DOHH2 (cell line): ENCODE measurements at regions not wholly inside any gene's neighbourhood (a gene's known extent, or its start where the extent isn't known, plus 50 kb on each side); places are given as distances from the start of the nearest gene placed in this dataset.

Source experiments
- H3F3A ChIP-seq: fragments of 200-600 bp; sonication (generic), shearing (Covaris generic); 2 replicates; pipeline ENCODE4 v1.6.0; 2016; ENCODE audit warnings: antibody characterized with exemption, mild to moderate bottlenecking; ENCODE audit not compliant: control insufficient read depth, insufficient read depth
- H3K27ac ChIP-seq: fragments of 200-600 bp; sonication (generic); 2 replicates; pipeline ENCODE4 v1.5.1; 2014; ENCODE audit warnings: low read depth, mild to moderate bottlenecking, low read length, moderate library complexity
- H3K27me3 ChIP-seq: fragments of 200-600 bp; sonication (generic); 2 replicates; pipeline ENCODE4 v1.6.1; 2014; ENCODE audit warnings: mild to moderate bottlenecking, low read length, mixed read lengths; ENCODE audit not compliant: control insufficient read depth
- H3K36me3 ChIP-seq: fragments of 200-600 bp; sonication (generic); 2 replicates; pipeline ENCODE4 v1.6.1; 2014; ENCODE audit warnings: mild to moderate bottlenecking, low read length, moderate library complexity, mixed read lengths; ENCODE audit not compliant: control insufficient read depth
- H3K4me1 ChIP-seq: fragments of 200-600 bp; sonication (generic); 2 replicates; pipeline ENCODE4 v1.6.1; 2014; ENCODE audit warnings: mild to moderate bottlenecking, low read length, mixed read lengths; ENCODE audit not compliant: control insufficient read depth
- H3K4me2 ChIP-seq: fragments of 200-600 bp; sonication (generic); 2 replicates; pipeline ENCODE4 v1.6.0; 2014; ENCODE audit warnings: mild to moderate bottlenecking, low read length, moderate library complexity
- H3K4me3 ChIP-seq: fragments of 200-600 bp; sonication (generic); 2 replicates; pipeline ENCODE4 v1.5.1; 2014; ENCODE audit warnings: mild to moderate bottlenecking, low read length, mixed read lengths
- H3K79me2 ChIP-seq: fragments of 200-600 bp; sonication (generic); 2 replicates; pipeline ENCODE4 v1.6.1; 2014; ENCODE audit warnings: mild to moderate bottlenecking, low read length, mixed read lengths; ENCODE audit not compliant: control insufficient read depth
- H3K9me2 ChIP-seq: fragments of 200-600 bp; sonication (generic); replicated peaks from 2 replicates; pipeline ENCODE4 v1.6.1; 2014; ENCODE audit warnings: mild to moderate bottlenecking, low read length, mixed read lengths; ENCODE audit not compliant: control insufficient read depth
- H3K9me3 ChIP-seq: fragments of 200-600 bp; sonication (generic); 2 replicates; pipeline ENCODE4 v1.6.1; 2014; ENCODE audit warnings: antibody characterized with exemption, low read length, mixed read lengths; ENCODE audit not compliant: control insufficient read depth, insufficient read depth
- H4K20me1 ChIP-seq: fragments of 200-600 bp; sonication (generic); 2 replicates; pipeline ENCODE4 v1.6.0; 2014; ENCODE audit warnings: low read depth, mild to moderate bottlenecking, antibody characterized with exemption, low read length, moderate library complexity; ENCODE audit not compliant: control insufficient read depth, insufficient read depth
- CTCF ChIP-seq: fragments of 200-600 bp; sonication (generic); IDR thresholded peaks from one replicate; pipeline ENCODE4 v1.5.1; 2014; ENCODE audit warnings: antibody characterized with exemption, mild to moderate bottlenecking, low read depth, low read length; ENCODE audit not compliant: poor library complexity, severe bottlenecking
- EZH2phosphoT487 ChIP-seq: fragments of 200-600 bp; sonication (generic); IDR thresholded peaks from 2 replicates; pipeline ENCODE4 v1.6.1; 2017; ENCODE audit warnings: borderline replicate concordance, mild to moderate bottlenecking, antibody characterized with exemption, low read length, moderate library complexity, mixed read lengths

- no peaks in the 10 kb centered on the region for H3K9me2 ChIP-seq
- no peaks in the 10 kb centered on the region for H3K79me2 ChIP-seq
- H3K4me2 ChIP-seq: no peak overlapping the region
- H3K27ac ChIP-seq: no peak overlapping the region
- no peaks in the 10 kb centered on the region for H4K20me1 ChIP-seq
- H3K9me3 ChIP-seq: no peaks in the 10 kb centered on the region
- no peak overlapping the region for H3K4me3 ChIP-seq
- no peaks in the 10 kb centered on the region for H3K4me1 ChIP-seq
- H3K36me3 ChIP-seq: no peaks in the 10 kb centered on the region
- no peaks in the 10 kb centered on the region for H3K27me3 ChIP-seq
- H3F3A ChIP-seq: no peaks in the 10 kb centered on the region
- TF ChIP-seq EZH2phosphoT487 (no peak), CTCF (no peak)
These were observed 200.6 kb upstream of the TBX3 start for GRCh38 chr12:114884575-114884974.

- TF ChIP-seq CTCF (no peak), EZH2phosphoT487 (no peak)
- no peaks in the 10 kb centered on the region for H3K4me1 ChIP-seq
- H3K36me3 ChIP-seq: no peaks in the 10 kb centered on the region
- H3K27ac ChIP-seq: no peak overlapping the region
- no peaks in the 10 kb centered on the region for H4K20me1 ChIP-seq
- no peaks in the 10 kb centered on the region for H3F3A ChIP-seq
- H3K9me2 ChIP-seq: no peaks in the 10 kb centered on the region
- no peaks in the 10 kb centered on the region for H3K79me2 ChIP-seq
- no peaks in the 10 kb centered on the region for H3K9me3 ChIP-seq
- no peak overlapping the region for H3K4me3 ChIP-seq
- no peaks in the 10 kb centered on the region for H3K27me3 ChIP-seq
- no peak overlapping the region for H3K4me2 ChIP-seq
These were observed 198.1 kb upstream of the TBX3 start for GRCh38 chr12:114882083-114882482.

- no peaks in the 10 kb centered on the region for H3K9me3 ChIP-seq
- no peak overlapping the region for H3K4me2 ChIP-seq
- H3K36me3 ChIP-seq: no peaks in the 10 kb centered on the region
- no peaks in the 10 kb centered on the region for H3F3A ChIP-seq
- H3K27me3 ChIP-seq: no peaks in the 10 kb centered on the region
- H3K27ac ChIP-seq: no peak overlapping the region
- no peak overlapping the region for H3K4me3 ChIP-seq
- H3K4me1 ChIP-seq: no peaks in the 10 kb centered on the region
- H3K79me2 ChIP-seq: no peaks in the 10 kb centered on the region
- no peak for TF ChIP-seq EZH2phosphoT487
- no peak for TF ChIP-seq CTCF
- no peaks in the 10 kb centered on the region for H3K9me2 ChIP-seq
- H4K20me1 ChIP-seq: no peaks in the 10 kb centered on the region
These were observed 195.4 kb upstream of the TBX3 start for GRCh38 chr12:114879354-114879753.

- Histone ChIP-seq H3K4me3 (no peak overlapping the region), H3K79me2 (no peaks in the 10 kb centered on the region), H3K27ac (no peak overlapping the region), H3K27me3 (no peaks in the 10 kb centered on the region), H3K36me3 (no peaks in the 10 kb centered on the region), H3K9me2 (no peaks in the 10 kb centered on the region), H3F3A (no peaks in the 10 kb centered on the region), H4K20me1 (no peaks in the 10 kb centered on the region), H3K4me2 (no peak overlapping the region), H3K9me3 (no peaks in the 10 kb centered on the region), H3K4me1 (no peaks in the 10 kb centered on the region)
- TF ChIP-seq EZH2phosphoT487 (no peak), CTCF (no peak)
These were observed 194.8 kb upstream of the TBX3 start for GRCh38 chr12:114878781-114879180.
